Activated CD4-positive, alpha-beta T cell treated with anti-CD3 and anti-CD28 coated beads, Interleukin-2, Interleukin-4, amounts not matched to agents 100 ng/mL and 50 ng/mL, durations not matched to agents 16 hours and 8 hours (primary cell): ENCODE measurements at regions not wholly inside any gene's neighbourhood (a gene's known extent, or its start where the extent isn't known, plus 50 kb on each side); places are given as distances from the start of the nearest gene placed in this dataset.
"Not testable (repeated sequence)": the region's sequence is repeated elsewhere in the genome, so short reads cannot be mapped to it uniquely, and the experiment has no call there.

Source experiments
- DNase-seq: peaks from one replicate; pipeline ENCODE4 v3.0.0-alpha.2; 2020; ENCODE audit warnings: low spot score

DNA sequence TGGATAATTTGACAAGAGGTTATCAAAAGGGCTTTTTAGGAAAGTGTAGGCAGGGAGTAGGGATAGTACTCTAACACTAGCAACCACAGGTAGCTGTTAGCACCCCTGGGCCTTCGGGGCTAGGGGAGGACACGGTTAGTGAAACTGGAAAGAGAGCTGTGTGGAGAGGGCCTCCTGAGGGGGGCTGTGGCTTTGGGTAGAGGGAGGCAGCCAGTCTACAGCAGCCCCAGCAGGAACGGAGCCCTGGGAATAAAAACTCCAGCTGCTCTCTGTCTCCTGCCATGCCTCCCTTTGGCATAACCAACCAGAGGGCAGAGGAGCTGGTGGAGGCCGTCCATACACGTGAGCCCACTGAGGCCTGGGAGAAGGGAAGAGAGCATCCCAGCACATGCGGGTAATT lies 223.2 kb downstream of the FOXD2 start:
- DNase-seq = no peak

DNA sequence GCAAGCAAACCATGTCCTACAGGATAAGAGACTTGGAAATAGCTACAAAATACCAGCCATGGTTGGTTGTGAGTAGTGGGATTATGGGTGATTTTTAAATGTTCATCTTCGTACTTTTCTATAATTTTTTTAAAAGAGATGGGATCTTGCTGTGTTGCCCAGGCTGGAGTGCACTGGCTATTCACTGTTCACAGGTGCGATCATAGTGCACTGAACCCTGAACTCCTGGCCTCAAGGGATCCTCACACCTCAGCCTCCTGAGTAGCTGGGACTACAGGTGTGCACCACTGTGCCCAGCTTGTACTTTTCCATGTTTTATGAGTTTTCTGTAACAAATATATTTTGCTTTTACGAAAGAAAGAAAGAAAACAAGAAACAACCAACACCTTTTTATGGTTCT lies 224.2 kb downstream of the FOXD2 start:
- DNase-seq = no peak

DNA sequence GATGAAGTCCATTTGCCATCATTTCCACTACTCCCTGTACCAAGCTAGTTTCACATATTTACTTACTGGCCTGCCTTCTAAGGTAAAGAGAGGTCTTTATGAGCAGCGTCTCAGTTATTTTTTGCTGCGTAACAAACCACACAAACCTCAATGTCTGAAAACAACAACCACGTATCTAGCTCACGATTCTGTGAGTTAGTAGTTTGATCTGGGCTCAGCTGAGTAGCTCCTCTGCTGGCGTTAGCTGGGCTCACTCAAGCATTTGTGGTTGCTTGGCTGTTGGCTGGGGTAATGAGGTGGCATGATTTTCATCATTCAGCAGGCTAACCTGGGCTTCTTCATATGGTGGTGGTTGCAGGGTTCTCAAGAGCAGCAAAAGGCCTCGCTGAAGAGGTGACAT lies 225.4 kb downstream of the FOXD2 start:
- peak; percentile 29 for DNase-seq

DNA sequence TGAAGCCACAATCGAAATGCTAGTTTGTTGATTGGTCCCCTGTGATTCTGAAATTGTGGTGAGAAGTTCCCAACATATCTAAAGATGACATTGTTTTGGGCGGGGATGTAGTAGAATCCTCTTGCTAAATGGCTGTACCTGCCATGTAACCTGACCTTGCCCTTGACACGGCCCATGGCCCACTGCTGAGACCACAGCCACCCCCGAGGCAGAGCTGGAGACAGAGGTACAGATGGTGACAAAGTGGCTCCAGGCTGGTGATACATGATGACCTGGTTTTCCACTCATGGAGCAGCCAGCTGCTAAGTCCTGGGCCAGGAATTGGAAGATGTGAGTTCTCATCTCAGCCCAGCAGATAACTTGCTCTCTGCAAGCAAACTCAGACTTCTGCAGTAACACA lies 226.5 kb downstream of the FOXD2 start:
- no peak for DNase-seq

DNA sequence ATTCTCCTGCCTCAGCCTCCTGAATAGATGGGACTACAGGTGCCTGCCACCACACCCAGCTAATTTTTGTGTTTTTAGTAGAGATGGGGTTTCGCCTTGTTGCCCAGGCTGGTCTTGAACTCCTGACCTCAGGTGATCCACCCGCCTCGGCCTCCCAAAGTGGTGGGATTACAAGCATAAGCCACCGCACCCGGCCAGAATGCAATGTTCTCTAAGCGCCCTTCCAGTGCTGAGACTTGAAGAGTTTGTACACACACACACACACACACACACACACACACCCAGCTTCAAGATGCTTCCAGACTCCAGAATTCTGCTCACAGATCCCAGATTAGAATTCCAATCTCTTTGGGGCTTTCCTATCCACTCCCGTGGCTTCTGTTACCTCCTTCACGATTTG lies 227.1 kb downstream of the FOXD2 start:
- not testable (repeated sequence) for DNase-seq

DNA sequence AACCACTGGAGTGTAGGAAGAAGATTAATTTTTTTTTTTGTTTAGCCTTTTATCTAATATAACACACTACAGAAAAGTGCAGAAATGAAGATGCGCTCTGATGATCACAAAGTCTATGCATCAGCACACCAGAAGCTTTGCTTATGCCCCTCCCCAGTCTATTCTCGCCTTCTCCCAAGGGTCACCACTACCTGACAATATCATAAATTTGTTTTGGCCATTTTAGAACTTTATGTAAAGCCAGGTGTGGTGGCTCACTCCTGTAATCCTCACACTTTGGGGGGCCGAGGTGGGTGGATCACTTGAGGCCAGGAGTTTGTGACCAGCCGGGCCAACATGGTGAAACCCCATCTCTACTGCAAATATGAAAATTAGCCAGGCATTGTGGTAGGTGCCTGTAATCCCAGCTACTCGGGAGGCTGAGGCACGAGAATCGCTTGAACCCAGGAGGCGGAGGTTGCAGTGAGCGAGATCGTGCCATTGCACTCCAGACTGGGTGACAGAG lies 231.3 kb downstream of the FOXD2 start:
- DNase-seq = no peak

DNA sequence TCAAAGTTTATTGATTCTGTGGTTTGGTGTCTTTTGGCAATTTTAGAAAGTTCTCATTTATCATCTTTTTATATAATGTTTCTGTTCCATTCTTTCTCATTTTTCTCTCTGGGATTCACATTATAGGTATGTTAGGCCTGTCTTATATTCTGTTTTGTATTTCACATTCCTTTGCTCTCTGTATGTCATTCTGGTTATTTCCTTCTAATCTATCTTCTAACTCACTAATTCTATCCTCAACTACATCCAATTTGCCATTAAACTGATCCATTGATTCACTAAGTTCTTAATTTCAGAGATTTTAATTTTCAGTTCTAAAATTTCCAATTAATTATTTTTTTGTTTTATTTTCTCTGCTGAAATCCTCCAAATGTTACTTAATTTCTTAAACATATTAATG lies 234.8 kb downstream of the FOXD2 start:
- no peak for DNase-seq

DNA sequence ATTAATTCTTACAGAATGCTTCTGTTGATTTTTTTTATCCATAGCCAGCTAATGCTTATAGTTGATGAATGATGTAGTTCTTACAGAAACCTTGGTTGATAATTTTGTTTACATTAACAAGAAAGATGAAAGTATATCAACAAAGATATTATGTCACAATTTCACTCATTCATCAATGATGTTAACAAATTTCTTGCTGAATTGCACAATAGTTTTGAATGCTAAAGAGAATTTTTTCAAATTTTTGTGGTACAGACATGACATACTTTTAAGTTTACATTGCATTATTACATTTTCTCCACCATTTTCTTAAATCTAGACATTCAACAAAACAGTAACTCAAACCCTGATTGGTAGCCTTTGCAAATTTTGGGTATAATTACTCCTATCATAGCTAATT lies 236.3 kb downstream of the FOXD2 start:
- DNase-seq = no peak

DNA sequence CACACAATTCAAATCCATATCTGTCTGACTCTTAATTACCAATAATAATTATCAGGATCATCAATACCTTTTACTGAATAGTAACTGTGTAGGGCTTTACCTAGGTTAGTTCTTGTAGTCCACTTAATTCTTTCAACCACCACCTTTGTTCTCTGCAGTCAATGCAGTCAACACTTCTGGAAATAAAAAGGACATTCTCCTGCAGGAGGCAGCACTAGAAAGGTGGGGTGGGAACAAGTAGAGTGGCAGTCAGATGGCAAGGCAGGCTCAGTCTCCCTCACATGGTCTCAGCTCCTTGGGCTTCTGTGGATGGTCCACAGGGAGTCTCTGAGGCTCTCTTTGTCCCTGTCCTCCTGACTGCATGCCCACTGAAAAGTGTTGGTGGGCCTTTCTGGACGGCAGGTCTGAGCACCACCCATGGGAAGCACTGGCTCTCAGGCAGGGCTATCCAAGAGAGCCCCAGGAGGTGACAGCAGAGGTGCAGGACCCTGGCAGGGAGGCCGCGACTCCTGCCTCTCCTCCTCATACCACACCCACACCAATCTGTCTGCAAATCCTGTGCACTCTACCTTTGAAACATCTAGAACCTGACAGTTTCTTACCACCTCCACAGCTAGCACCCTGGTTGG lies 237.3 kb downstream of the FOXD2 start:
- DNase-seq = no peak

DNA sequence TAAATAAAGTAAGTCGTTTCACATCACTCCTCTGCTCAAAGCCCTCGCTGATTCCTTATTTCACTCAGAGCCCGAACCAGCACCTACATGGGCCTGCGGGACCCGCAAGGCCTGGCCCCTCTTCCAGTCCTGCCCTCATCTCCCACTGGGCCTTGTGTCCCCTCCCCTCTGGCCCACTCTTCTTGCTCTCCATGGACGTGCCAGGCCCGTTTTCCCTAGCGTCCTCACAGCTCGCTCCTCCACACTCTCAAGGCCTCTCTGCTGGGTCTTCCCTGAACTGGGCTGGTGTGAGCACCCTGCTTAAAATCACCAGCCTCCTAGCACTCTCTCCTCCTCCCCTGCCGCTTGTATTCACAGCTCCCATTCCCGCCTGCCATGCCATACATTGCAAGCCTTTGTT lies 237.9 kb downstream of the FOXD2 start:
- no peak for DNase-seq

DNA sequence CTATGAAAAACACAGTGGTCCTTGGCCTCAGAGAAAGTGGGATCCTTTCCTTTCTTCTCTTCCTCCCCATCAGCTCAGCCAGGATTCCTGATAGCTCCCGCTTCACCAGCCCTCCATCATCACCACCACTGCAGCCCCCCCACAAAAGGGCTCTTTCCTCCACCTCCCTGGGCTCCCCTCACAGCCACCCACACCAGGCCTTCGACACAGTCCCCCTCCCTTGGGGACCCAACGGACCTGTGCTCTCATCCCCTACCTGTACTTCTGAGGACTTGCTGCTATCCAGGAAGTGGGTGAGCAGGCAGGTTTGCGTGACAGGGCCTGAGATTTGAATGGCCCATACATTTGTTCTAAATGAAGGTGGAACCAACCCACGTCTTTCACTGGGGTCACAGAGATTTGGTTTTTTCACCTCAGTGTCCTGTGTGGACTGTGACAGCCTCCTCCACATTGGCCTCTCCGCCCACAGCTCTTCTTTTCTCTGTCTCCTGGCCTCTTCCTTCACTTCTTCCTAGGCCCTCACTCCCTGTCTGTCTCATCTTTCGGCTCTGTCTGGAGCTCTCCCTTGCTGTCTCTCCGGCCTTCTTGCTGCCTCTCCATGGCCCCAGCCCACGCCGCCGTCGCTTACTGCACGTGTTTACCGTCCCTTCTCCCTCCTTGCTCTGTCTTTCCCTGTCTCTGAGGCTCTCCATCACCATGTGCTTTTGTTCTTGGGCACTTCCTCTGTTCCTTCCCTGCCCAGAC lies 238.6 kb downstream of the FOXD2 start:
- DNase-seq = no peak

DNA sequence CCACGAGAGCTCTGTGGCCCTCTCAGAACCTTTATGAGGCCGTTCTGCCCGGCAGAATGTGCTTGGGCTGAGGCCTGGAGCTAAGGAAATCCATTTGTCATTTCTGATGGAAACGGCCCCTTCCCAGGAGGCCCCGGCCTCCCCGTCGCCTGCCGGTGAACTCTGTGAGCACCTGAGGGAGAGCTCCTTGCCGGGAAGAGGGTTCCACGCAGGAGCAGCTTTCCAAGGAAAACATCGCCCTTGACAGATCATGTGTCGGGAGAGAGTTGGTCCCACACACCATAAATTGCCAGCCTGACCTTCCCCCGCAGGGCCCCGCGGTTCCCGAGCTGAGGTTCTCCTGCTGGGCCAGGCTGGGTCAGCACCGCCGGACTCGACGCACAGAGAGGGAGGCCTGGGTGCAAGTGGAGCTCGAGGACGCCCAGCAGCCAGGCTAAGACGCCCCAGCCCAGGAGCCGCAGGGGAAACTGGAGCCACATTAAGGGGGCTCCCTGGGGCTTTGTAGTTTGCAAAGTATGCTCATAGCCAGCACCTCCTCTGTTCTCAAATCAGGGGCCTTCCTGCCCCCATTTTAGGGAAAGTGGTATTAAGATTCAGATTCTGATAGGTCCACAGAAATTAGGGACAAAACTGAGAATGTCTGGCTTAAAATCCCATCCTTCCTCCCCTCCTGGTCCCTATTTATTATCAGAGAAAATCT lies 239.5 kb downstream of the FOXD2 start:
- DNase-seq = no peak

DNA sequence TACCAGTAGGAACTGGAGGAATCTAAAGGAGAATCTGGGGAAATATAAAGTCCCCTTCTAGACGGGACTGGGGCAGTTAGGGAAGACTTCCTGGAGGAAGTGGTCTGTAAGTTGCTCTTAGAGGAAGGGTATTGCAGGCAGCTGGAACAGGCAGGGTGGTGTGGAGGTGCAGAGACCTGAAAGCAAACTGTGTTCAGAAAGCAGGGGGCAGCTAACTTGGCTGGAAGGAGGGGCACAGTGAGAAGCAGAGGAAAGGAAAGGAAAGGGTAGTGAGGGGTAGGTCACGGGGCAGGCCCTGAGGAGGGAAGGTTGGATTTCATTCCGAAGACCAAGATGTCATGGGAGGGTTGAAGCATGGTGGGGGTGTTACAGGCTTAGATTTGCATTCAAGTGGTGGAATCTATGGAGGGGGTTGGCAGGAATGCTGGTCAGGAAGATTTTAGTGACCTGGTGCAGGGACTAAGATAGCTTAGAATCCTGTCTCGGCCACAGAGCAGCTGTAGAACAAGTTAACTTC lies 240.7 kb downstream of the FOXD2 start:
- no peak for DNase-seq

DNA sequence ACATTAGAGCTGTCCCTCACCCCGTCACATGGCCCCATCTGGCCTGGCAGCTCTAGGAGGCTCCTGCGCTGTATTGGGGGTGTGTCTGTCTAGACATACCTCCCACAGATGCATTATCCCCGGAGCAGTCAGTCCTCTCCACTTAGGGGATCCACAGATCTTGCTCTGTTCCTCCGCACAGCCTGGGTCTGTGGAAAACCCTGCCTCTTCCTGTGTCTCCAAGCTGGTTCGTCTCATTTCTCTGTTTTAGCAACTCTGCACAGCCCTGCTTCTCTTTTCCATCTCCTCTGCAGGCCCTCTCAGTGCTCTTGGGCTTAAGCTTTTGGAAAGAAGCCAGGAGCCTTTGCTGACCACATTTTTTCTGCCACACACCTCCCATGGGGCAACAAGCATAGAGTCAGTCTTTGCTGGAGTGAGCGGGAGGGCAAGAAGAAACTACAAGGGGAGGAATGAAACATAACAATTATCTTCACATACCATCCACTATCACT lies 241.5 kb downstream of the FOXD2 start:
- DNase-seq = no peak

DNA sequence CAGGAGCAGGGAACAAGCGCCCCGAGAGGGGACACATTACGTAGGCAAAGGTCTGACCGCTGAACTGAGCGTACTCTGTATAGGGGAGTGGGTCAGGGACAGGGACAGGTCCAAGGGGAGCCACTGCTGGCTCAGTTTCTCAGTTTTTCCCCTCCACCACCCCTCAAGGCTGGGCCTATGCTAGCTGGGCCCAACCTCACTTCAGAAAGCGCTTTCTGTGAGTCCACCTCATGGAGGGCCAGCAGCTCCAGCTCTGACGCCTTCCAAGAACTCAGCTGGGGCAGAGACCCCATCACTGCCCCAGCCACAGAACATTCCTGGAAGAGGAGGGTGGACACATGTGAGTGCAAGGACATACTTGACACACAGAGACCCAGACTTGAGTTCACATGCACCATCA lies 242.0 kb downstream of the FOXD2 start:
- DNase-seq = no peak

DNA sequence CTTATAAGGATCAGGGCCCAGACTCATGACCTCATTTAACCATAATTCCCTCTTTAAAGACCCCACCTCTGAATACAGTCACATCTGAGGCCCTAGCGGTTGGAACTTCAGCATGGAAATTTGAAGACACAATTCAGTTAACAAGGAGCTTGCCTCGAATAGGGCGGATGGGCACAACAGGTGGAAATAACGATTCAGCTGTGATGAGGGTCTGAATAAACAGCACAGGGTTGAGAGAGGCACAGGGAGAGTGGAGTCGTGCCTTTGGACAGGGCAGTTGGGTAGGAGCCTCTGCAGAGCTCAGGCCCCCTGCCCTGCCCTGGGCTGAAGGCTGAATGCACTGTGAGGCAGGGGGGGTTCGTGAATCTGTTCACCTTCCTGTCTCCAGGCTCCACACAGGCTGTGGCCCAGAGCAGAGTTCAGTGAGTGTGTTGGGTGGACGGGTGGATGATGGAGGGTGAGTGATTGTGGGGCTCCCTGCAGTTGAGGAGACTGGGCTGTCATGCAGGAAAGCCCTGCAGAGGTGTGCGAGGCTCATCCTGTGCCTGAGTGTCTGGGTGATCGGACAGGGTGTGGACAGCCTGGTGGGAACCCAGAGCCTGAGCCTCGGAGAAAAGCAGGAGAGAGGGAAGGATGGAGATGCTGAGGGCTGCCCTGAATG lies 243.1 kb downstream of the FOXD2 start:
- DNase-seq = no peak

DNA sequence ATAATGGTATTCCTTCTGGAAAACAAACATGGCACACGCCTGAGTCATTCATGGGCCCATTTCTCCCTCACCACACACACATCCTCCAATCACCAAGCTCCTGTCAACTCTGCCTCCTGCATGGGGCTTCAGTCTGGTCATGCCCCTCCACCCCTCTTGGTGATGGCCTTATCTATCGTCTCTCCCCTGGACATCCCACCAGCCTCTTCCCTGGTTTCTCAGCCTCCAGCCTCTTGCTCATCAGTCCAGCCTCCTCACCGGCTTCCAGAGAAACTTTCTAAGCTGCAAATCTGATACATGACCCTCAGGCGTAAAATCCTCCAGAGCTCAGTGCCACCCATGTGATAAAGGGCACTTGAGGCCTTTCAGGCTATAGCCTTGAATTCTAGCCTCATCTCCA lies 243.9 kb downstream of the FOXD2 start:
- no peak for DNase-seq

DNA sequence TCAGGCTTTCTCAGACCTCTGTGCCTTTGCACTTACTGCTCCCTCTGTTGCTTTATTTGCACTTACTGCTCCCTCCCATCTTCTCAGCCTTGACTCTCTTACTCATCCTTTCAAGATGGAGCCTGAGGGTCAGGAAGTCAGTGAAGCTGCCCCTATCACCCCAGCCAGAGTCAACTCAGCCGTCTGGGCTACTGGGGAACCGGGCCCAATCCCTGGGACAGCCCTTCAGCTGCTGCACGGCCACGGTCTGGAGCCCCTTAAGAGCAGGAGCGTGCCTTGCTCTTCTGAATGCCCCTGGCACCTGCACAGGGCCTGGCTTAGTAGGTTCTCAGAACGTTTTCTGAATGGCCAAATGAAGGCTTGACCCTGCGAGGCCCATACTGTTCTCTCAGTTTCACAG lies 244.4 kb downstream of the FOXD2 start:
- no peak for DNase-seq

DNA sequence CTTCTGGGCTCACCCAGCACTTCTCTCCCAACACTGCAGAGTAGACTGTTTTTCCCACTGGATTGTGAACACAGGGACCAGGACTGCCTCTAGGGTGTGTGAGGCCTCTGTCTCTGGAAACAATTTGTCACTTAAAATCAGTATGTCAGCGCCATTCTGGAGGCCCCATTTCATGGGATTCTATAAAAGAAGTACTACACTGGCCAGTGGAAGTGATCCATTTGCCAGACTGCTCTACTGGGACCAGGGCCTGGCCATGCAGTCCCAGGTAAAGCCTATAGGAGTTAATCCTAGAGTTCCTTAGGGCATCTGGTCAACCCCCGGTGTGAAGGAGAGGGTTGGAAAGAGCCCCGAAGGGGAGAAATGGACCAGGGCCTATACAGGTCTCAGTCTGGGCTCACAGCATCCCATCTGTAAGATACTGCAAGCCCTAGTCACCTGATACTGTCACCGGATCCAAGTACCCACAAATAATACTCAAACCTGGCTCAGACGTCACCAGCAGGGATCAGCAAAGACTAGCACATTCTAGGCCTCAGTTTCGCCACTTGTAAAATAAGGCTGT lies 245.0 kb downstream of the FOXD2 start:
- DNase-seq = no peak

DNA sequence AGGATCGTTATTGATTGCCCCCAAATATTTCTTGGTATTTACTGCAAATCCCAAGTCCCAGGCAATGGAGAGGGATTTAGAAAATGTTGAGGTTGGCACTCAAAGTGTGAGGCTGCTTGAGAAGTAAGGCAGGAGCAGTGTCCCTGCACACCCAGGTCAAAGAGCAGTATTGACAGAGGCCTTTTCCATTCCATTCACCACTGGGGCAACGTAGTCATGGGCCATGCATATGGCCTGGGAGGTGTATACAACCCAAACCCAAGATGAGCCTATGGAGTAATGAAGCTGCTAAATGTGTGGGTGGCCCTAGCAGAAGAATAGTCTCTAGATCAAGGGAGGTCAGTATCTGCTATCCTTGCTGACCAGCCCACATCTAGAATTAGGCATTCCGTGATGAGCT lies 245.6 kb downstream of the FOXD2 start:
- DNase-seq = no peak

DNA sequence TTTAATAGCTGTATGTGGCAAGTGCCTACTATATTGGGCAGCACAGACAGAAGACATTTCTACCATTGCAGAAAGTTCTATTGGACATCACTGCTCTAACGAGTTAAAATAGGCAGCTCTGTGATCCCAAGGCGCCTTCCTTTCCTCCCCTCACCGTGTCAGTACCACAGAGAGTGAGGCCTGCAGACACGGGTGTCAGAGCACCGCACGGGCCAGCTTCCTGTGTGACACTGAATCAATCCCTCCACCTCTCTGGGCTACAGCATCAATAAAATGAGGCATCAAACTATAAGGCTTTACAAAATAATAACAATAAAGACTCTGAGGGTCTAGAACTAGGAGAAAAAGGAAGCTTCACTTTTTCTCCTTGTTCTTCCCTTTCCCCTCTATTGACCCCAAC lies 246.7 kb downstream of the FOXD2 start:
- no peak for DNase-seq
